ENCODE measurements at regions not wholly inside any gene's neighbourhood (a gene's known extent, or its start where the extent isn't known, plus 50 kb on each side); places are given as distances from the start of the nearest gene placed in this dataset.
A peak's percentile ranks its signal among the peaks of the same experiment; 100 is the strongest.

GRCh38 chr7:25842201-25842733 lies 309.7 kb upstream of the NFE2L3 start:
- Mint-ChIP-seq H3K27me3 (peaks cover 5% of the 10 kb centered on the region), H3K9me3 (no peaks in the 10 kb centered on the region), H3K4me3 (no peak overlapping the region), H3K36me3 (no peaks in the 10 kb centered on the region), H3K4me1 (no peaks in the 10 kb centered on the region), H3K27ac (no peak overlapping the region)
- POLR2A ChIA-PET: no interaction called here
- no peak for DNase-seq
- ATAC-seq (ENCODE audit: low read depth): no peak

GRCh38 chr7:25843467-25843866 lies 308.5 kb upstream of the NFE2L3 start:
- no peaks in the 10 kb centered on the region for H3K36me3 Mint-ChIP-seq
- ATAC-seq (ENCODE audit: low read depth) (no peak), DNase-seq (no peak)
- POLR2A ChIA-PET: no interaction called here
- no peak overlapping the region for H3K27ac Mint-ChIP-seq
- peaks cover 4% of the 10 kb centered on the region for H3K27me3 Mint-ChIP-seq
- no peak overlapping the region for H3K4me3 Mint-ChIP-seq
- H3K9me3 Mint-ChIP-seq: no peaks in the 10 kb centered on the region
- no peaks in the 10 kb centered on the region for H3K4me1 Mint-ChIP-seq

- H3K4me1 Mint-ChIP-seq: no peaks in the 10 kb centered on the region
- H3K4me3 Mint-ChIP-seq: no peak overlapping the region
- POLR2A ChIA-PET: no interaction called here
- H3K36me3 Mint-ChIP-seq: no peaks in the 10 kb centered on the region
- ATAC-seq (ENCODE audit: low read depth): no peak
- H3K9me3 Mint-ChIP-seq: no peaks in the 10 kb centered on the region
- DNase-seq: no peak
- H3K27me3 Mint-ChIP-seq: peaks cover 7% of the 10 kb centered on the region
- H3K27ac Mint-ChIP-seq: no peak overlapping the region
Measured at GRCh38 chr7:25844102-25844870, 307.7 kb upstream of the NFE2L3 start.

GRCh38 chr7:25845464-25845863 lies 306.5 kb upstream of the NFE2L3 start:
- Mint-ChIP-seq H3K4me1 (no peaks in the 10 kb centered on the region), H3K9me3 (no peaks in the 10 kb centered on the region), H3K27me3 (peaks cover 11% of the 10 kb centered on the region), H3K36me3 (no peaks in the 10 kb centered on the region), H3K27ac (no peak overlapping the region), H3K4me3 (no peak overlapping the region)
- ATAC-seq (ENCODE audit: low read depth) (no peak), DNase-seq (no peak)
- POLR2A ChIA-PET: no interaction called here

- ATAC-seq (ENCODE audit: low read depth) (no peak), DNase-seq (no peak)
- H3K36me3 Mint-ChIP-seq: no peaks in the 10 kb centered on the region
- H3K4me3 Mint-ChIP-seq: no peak overlapping the region
- H3K27me3 Mint-ChIP-seq: peaks cover 22% of the 10 kb centered on the region
- no peaks in the 10 kb centered on the region for H3K9me3 Mint-ChIP-seq
- H3K27ac Mint-ChIP-seq: no peak overlapping the region
- POLR2A ChIA-PET: no interaction called here
- H3K4me1 Mint-ChIP-seq: peaks cover 1% of the 10 kb centered on the region
Measured at GRCh38 chr7:25846722-25847121, 305.3 kb upstream of the NFE2L3 start.

- ATAC-seq (ENCODE audit: low read depth) (no peak), DNase-seq (no peak)
- Mint-ChIP-seq H3K4me1 (peaks cover 2% of the 10 kb centered on the region), H3K27me3 (peaks cover 25% of the 10 kb centered on the region), H3K4me3 (no peak overlapping the region), H3K36me3 (no peaks in the 10 kb centered on the region), H3K27ac (no peak overlapping the region), H3K9me3 (no peaks in the 10 kb centered on the region)
- POLR2A ChIA-PET: no interaction called here
Measured at GRCh38 chr7:25847336-25848070, 304.5 kb upstream of the NFE2L3 start.

- Mint-ChIP-seq H3K27me3 (peaks cover 45% of the 10 kb centered on the region), H3K36me3 (no peaks in the 10 kb centered on the region), H3K27ac (no peak overlapping the region), H3K4me1 (peaks cover 15% of the 10 kb centered on the region), H3K4me3 (no peak overlapping the region), H3K9me3 (no peaks in the 10 kb centered on the region)
- DNase-seq (no peak), ATAC-seq (ENCODE audit: low read depth) (no peak)
- POLR2A ChIA-PET: no interaction called here
Measured at GRCh38 chr7:25849500-25850184, 302.4 kb upstream of the NFE2L3 start.

GRCh38 chr7:25850216-25850615 lies 301.8 kb upstream of the NFE2L3 start:
- Mint-ChIP-seq H3K4me3 (no peak overlapping the region), H3K4me1 (peaks cover 18% of the 10 kb centered on the region), H3K27me3 (peaks cover 48% of the 10 kb centered on the region), H3K27ac (no peak overlapping the region), H3K9me3 (no peaks in the 10 kb centered on the region), H3K36me3 (no peaks in the 10 kb centered on the region)
- no peak for ATAC-seq (ENCODE audit: low read depth)
- no peak for DNase-seq
- POLR2A ChIA-PET: no interaction called here

- H3K4me1 Mint-ChIP-seq: peaks cover 18% of the 10 kb centered on the region
- ATAC-seq (ENCODE audit: low read depth) (no peak), DNase-seq (no peak)
- POLR2A ChIA-PET: no interaction called here
- no peak overlapping the region for H3K27ac Mint-ChIP-seq
- no peaks in the 10 kb centered on the region for H3K9me3 Mint-ChIP-seq
- no peak overlapping the region for H3K4me3 Mint-ChIP-seq
- no peaks in the 10 kb centered on the region for H3K36me3 Mint-ChIP-seq
- peaks cover 48% of the 10 kb centered on the region for H3K27me3 Mint-ChIP-seq
Measured at GRCh38 chr7:25850735-25851134, 301.3 kb upstream of the NFE2L3 start.

GRCh38 chr7:25851332-25852210 lies 300.4 kb upstream of the NFE2L3 start:
- Mint-ChIP-seq H3K27ac (peak overlapping the region; percentile 47), H3K9me3 (no peaks in the 10 kb centered on the region), H3K36me3 (no peaks in the 10 kb centered on the region), H3K27me3 (peaks cover 48% of the 10 kb centered on the region), H3K4me1 (peaks cover 18% of the 10 kb centered on the region), H3K4me3 (peak overlapping the region; percentile 67)
- POLR2A ChIA-PET: interaction anchor here (0.6 kb wide), 1 partner anchor 11 kb away, joined by 3 read pairs; no protein-coding TSS in a partner anchor
- ATAC-seq (ENCODE audit: low read depth) (peak; percentile 48), DNase-seq (peak; percentile 71)

- Mint-ChIP-seq H3K27me3 (peaks cover 48% of the 10 kb centered on the region), H3K9me3 (no peaks in the 10 kb centered on the region), H3K4me3 (peak overlapping the region; percentile 67), H3K27ac (no peak overlapping the region), H3K4me1 (peaks cover 18% of the 10 kb centered on the region), H3K36me3 (no peaks in the 10 kb centered on the region)
- POLR2A ChIA-PET: interaction anchor here (0.6 kb wide), 1 partner anchor 10 kb away, joined by 3 read pairs; no protein-coding TSS in a partner anchor
- ATAC-seq (ENCODE audit: low read depth): no peak
- DNase-seq: peak; percentile 60
Measured at GRCh38 chr7:25852211-25852938, 299.6 kb upstream of the NFE2L3 start.

GRCh38 chr7:25852939-25853271 lies 299.1 kb upstream of the NFE2L3 start:
- ATAC-seq (ENCODE audit: low read depth) (no peak), DNase-seq (no peak)
- Mint-ChIP-seq H3K4me1 (peaks cover 18% of the 10 kb centered on the region), H3K9me3 (no peaks in the 10 kb centered on the region), H3K27ac (no peak overlapping the region), H3K27me3 (peaks cover 46% of the 10 kb centered on the region), H3K36me3 (no peaks in the 10 kb centered on the region), H3K4me3 (peak overlapping the region; percentile 55)
- POLR2A ChIA-PET: no interaction called here

Data from activated naive CD8-positive, alpha-beta T cell treated with anti-CD3 and anti-CD28 coated beads, Interleukin-2, amount 10 ng/mL, durations not matched to agents 7 days and 5 days (primary cell).